ENCODE measurements at regions not wholly inside any gene's neighbourhood (a gene's known extent, or its start where the extent isn't known, plus 50 kb on each side); places are given as distances from the start of the nearest gene placed in this dataset.
"Not testable (repeated sequence)": the region's sequence is repeated elsewhere in the genome, so short reads cannot be mapped to it uniquely, and the experiment has no call there.

DNA sequence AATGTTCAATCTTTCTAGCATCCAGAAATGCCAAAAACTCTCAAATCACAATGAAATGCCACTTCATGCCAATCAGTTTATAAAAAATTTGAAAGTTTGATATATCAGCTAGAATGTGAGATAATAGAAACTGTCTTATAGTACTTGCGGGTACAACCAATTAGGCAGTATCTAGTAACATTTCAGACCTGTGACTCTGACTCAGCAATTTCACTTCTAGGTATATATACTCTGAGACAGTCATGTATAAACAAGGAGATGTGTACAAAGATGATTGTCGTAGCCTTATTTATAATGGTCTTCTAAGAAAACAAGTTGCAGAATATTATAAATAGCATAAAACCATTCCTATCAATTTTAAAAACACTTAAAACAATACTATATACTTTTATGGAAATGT is 252.3 kb upstream of the PODXL start:
- Mint-ChIP-seq H3K27ac (ENCODE audit: unreplicated experiment) (no peak overlapping the region), H3K27me3 (ENCODE audit: low read depth) (peaks cover 16% of the 10 kb centered on the region), H3K4me3 (no peak overlapping the region), H3K4me1 (peaks cover 5% of the 10 kb centered on the region), H3K36me3 (ENCODE audit: low read depth) (no peaks in the 10 kb centered on the region), H3K9me3 (no peaks in the 10 kb centered on the region)
- DNase-seq (ENCODE audit: low read depth, low spot score): no peak
- TF ChIP-seq, protein P1, sequence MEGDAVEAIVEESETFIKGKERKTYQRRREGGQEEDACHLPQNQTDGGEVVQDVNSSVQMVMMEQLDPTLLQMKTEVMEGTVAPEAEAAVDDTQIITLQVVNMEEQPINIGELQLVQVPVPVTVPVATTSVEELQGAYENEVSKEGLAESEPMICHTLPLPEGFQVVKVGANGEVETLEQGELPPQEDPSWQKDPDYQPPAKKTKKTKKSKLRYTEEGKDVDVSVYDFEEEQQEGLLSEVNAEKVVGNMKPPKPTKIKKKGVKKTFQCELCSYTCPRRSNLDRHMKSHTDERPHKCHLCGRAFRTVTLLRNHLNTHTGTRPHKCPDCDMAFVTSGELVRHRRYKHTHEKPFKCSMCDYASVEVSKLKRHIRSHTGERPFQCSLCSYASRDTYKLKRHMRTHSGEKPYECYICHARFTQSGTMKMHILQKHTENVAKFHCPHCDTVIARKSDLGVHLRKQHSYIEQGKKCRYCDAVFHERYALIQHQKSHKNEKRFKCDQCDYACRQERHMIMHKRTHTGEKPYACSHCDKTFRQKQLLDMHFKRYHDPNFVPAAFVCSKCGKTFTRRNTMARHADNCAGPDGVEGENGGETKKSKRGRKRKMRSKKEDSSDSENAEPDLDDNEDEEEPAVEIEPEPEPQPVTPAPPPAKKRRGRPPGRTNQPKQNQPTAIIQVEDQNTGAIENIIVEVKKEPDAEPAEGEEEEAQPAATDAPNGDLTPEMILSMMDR (conservative IDR thresholded peaks at IDR 0.05): no peak

DNA sequence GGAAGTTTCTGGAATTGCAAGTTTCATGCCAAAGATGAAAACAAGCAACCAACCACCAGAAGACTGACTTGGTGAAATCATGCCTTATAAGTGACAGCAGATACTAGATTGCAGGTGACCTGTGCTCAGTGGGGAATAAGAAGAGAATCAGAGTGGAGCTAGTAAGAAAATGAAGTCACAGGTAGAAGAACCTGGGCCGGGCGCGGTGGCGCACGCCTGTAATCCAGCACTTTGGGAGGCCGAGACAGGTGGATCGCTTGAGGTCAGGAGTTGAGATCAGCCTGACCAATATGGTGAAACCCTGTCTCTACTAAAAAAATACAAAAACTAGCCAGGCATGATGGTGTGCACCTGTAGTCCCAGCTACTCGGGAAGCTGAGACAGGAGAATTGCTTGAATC is 251.7 kb upstream of the PODXL start:
- DNase-seq (ENCODE audit: low read depth, low spot score): not testable (repeated sequence)
- peaks cover 16% of the 10 kb centered on the region for H3K27me3 Mint-ChIP-seq (ENCODE audit: low read depth)

DNA sequence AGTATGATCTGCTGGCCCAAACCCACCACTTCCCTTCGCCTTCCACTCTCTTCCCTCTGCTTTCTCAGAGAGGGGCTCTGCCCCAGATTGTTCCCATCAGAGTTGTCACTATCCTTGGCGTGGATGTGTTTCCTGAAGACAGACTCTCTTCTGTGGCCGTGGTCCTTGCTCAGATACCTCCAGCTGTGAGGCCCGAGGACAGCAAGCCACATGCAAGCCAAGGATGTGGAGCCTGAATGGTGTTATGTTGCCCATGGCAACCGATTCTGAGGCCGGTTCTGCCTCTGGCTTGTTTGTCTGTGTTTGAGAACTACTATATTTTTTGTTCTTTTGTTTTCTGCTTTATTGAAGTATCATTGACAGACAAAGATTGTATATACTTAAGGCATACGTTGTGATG is 247.4 kb upstream of the PODXL start:
- H3K4me1 Mint-ChIP-seq: peaks cover 7% of the 10 kb centered on the region
- no peak overlapping the region for H3K27ac Mint-ChIP-seq (ENCODE audit: unreplicated experiment)
- H3K36me3 Mint-ChIP-seq (ENCODE audit: low read depth): no peaks in the 10 kb centered on the region
- DNase-seq (ENCODE audit: low read depth, low spot score): no peak
- TF ChIP-seq, protein P1 (conservative IDR thresholded peaks at IDR 0.05): no peak
- no peaks in the 10 kb centered on the region for H3K9me3 Mint-ChIP-seq
- peaks cover 6% of the 10 kb centered on the region for H3K27me3 Mint-ChIP-seq (ENCODE audit: low read depth)
- no peak overlapping the region for H3K4me3 Mint-ChIP-seq

More for the DNA sequence above, 251.7 kb upstream of the PODXL start:
- not testable (repeated sequence) for H3K4me3 Mint-ChIP-seq; H3K27ac Mint-ChIP-seq (ENCODE audit: unreplicated experiment); H3K9me3 Mint-ChIP-seq; H3K36me3 Mint-ChIP-seq (ENCODE audit: low read depth); H3K4me1 Mint-ChIP-seq

DNA sequence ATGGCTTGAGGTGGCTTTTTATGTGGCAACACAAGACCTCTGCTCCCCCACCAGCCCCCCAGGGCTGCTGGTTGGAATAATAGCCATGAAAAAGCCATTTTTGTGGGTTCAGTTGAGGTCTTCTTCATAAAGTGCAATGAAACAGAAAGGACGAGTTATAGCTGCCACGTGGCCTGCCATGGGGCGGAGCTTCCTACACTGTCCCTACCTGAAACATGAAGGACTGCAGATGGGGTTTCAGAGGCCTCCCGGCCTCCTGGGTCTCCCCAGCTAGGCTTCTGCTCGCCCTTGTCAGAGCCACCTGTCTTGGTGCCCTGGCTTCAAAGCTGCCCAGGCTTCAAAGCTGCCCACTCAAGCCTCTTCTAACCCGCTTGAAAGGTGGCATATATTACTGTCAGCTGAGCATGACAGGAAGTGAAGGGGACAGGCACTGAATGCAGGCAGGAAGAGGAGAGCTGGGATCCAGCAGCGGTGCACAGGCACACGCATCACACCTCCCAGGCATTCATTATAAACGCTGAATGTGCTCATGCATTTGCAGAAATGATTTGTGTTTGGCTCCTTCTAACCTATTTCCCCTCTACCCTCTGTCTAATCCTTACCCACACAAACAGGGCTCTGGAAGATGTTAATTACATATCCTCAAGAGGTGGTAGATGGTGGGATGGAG is 245.9 kb upstream of the PODXL start:
- DNase-seq (ENCODE audit: low read depth, low spot score): no peak
- H3K27ac Mint-ChIP-seq (ENCODE audit: unreplicated experiment): no peak overlapping the region
- H3K4me1 Mint-ChIP-seq: peaks cover 7% of the 10 kb centered on the region
- H3K9me3 Mint-ChIP-seq: no peaks in the 10 kb centered on the region
- peaks cover 7% of the 10 kb centered on the region for H3K27me3 Mint-ChIP-seq (ENCODE audit: low read depth)
- H3K4me3 Mint-ChIP-seq: no peak overlapping the region
- no peaks in the 10 kb centered on the region for H3K36me3 Mint-ChIP-seq (ENCODE audit: low read depth)
- TF ChIP-seq, protein P1 (conservative IDR thresholded peaks at IDR 0.05): no peak

DNA sequence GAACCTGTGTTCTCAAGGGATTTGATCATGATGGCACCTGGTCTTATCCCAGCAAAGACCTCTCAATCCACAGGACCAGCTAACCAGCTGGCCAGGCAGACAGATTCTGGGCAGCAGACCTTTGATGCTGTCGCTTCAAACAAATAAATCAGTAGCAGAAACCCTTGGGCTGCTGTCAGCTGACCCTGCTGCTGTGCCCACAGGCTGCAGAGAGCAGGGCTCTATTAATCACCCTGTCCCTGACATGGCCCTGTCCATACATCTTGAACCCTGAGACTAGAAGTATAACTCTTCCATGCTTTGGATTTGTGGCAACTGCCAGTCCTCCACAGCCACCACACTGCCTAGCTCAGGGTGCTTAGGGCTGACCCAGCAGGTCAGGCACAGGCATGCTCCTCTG is 244.1 kb upstream of the PODXL start:
- DNase-seq (ENCODE audit: low read depth, low spot score): no peak
- peaks cover 5% of the 10 kb centered on the region for H3K27me3 Mint-ChIP-seq (ENCODE audit: low read depth)
- TF ChIP-seq, protein P1 (conservative IDR thresholded peaks at IDR 0.05): no peak
- no peaks in the 10 kb centered on the region for H3K9me3 Mint-ChIP-seq
- no peak overlapping the region for H3K27ac Mint-ChIP-seq (ENCODE audit: unreplicated experiment)
- no peak overlapping the region for H3K4me3 Mint-ChIP-seq
- peaks cover 7% of the 10 kb centered on the region for H3K4me1 Mint-ChIP-seq
- H3K36me3 Mint-ChIP-seq (ENCODE audit: low read depth): no peaks in the 10 kb centered on the region

DNA sequence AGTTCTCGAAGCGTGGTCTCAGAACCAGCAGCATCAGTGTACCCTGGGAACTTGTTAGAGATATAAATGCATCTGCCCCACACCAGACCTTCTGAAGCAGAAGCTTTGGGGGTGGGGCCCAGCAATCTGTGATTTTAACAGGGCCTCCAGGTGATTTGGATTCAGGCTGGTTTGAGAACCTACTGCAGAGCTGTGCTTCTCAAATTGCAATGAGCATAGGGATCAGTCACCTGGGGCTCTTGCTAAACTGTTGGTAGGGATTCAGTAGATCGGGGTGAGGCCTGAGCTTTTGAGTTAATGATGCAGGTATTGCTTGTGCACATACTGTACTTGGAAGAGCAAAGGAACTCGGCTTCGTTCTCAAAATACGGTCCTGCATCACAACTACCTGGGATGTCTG is 243.6 kb upstream of the PODXL start:
- Mint-ChIP-seq H3K4me3 (no peak overlapping the region), H3K27me3 (ENCODE audit: low read depth) (peaks cover 5% of the 10 kb centered on the region), H3K4me1 (peaks cover 7% of the 10 kb centered on the region), H3K9me3 (no peaks in the 10 kb centered on the region), H3K27ac (ENCODE audit: unreplicated experiment) (peak overlapping the region; percentile 71), H3K36me3 (ENCODE audit: low read depth) (no peaks in the 10 kb centered on the region)
- DNase-seq (ENCODE audit: low read depth, low spot score): no peak
- TF ChIP-seq, protein P1 (conservative IDR thresholded peaks at IDR 0.05): no peak

Data from neural crest cell (in vitro differentiated cells).